ENCODE measurements at regions not wholly inside any gene's neighbourhood (a gene's known extent, or its start where the extent isn't known, plus 50 kb on each side); places are given as distances from the start of the nearest gene placed in this dataset.

DNA sequence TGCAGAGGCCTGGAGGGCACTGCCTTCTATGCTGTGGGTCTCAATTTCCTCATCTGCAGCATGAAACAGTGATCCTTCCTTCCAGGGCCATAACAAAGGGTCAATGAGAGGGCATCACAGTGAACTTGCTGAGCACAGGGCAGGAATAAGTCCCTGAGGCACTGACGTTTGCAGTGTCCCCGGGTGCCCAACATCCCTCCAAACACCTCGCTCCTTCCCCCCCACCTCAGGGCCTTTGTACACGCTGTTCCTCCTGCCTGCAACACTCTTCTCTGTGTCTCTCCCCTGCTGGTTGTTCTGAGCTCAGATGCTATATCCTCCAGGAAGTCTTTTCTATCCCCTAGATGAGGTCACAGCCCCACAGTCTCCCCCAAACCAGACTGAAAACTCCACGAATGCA lies 59.7 kb upstream of the TCF20 start:
- no peak for DNase-seq

DNA sequence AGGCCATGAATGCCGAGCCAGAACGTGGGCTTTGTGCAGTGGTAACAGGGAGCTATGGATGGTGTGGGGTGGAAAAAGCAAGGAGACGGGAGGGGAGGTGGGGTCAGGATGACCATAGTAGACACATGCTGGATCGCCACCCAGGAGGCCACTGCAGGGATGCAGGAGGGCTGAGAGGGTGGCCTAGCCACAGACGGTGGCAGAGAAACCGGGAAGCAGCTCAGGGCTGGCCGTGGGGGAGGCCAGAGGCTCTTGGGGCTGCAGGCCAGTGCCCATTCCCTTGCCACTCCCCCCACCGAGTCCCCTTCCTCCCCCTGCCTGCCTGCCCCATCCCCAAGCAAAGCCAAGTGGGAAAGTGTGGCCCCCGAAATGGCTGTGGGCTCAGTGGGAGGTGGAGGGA lies 59.1 kb upstream of the TCF20 start:
- no peak for DNase-seq

DNA sequence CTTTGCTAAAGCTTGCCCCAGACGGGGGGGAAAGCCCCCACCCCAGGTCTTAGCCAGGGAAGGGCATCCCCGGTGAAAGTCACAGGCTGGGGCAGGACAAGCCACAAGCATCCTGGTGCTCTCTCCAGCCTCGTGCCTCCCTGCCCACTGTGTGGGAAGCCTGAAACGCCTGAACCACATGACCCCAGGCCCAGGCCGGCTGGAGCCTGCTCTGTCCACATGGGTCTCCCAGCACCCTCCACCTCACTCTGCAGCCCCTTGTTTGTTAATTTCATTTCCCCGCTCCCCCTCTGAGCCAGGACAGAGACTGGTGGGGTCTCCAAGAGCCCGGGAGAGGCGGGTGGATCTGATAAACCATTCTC lies 58.3 kb upstream of the TCF20 start:
- no peak for DNase-seq

DNA sequence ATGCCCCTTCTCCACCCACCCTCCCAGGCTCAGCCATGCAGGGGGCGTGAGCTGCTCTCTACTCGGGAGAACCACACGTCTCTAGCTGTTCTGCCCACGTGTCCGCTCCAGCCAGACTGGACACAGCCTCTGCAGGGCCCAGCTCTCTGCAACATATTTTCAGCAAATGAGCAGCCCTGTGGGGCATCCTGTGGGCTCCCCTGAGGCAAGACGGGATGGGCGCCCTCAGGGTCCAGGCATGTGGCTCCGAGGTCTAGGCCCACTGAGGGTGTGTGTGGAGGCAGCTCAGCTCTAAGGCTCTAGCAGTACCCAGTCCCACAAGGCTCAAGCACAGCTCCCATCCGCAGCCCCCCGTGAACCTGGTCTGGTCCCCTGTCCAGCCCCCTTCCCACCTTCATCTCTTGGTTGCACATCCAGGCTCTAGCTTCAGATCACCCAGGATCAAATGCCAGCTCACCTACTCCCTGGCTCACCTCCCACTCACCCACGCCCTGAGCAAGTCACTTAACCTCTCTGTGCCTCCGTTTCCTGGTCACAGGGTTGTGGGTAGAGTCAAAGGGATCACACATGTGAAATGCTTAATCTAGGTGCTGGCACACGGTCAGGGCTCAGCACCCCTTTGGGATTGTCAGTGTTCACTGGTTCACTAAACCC lies 57.8 kb upstream of the TCF20 start:
- DNase-seq: no peak

DNA sequence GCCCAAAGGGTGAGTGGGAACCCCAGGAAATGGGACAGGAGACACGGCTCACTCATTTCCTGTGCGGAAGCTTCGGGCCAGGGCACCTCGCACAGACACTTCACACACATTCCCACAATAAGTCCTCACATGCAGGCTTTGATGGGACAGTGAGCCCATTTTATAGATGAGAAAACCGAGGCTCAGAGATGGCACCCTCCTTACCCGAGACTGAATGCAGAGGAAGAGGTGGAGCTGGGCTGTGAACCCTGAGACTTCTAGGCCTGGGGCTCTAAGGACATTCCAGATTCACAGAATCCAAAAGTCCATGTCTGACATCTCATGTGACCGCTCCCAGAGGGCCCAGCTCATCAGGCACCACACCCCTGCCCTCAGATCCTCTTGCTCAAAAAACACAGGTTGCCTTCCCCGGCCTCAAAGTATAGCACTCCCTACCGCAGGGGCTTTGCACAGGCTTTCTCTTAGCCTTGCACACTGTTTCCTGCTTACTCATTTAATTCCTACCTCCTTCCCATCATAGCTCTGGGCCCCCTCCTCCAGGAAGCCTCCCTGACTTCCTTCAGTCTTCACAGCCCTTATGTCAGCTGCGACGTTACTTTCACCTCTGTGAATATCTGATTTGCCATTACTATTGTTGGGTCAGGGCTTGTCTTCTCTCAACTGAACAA lies 57.1 kb upstream of the TCF20 start:
- no peak for DNase-seq

DNA sequence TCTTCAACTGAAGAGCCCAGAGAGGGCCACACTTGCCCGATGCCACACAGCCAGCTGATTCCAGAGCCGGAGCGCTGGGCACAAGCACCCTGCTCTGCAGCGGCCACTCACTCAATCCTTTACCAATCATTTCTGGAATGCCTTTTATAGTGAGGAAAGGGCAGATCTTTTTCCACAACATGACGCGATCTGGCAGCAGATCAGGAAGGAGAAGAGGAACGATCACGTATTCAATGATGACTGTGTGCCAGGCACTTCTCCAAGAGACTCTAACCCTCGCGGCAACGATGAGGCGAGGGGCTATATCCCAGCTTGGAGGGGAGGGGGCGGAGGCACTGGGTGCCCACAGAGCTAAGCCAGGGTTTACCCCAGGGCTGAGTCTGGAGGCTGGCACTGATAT lies 56.3 kb upstream of the TCF20 start:
- DNase-seq: no peak

DNA sequence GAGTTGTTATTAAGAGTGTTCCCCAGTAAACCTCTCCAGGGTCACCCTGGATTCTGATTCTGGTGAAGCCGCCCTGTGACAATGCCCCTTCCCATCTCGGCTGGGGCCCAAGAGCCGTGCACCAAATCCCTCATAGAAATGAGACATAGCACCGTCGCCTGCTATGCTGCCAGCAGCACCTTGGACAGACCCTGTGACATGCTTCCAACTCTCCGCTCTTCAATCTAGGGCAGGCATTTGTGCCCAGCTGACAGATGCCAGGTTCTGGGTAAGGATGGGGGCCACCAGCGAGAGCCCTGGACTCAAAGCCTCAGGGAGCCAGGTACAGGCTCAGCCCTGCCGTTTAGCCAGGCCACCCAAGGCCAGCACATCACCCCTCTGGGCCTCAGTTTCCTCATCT lies 55.8 kb upstream of the TCF20 start:
- no peak for DNase-seq

DNA sequence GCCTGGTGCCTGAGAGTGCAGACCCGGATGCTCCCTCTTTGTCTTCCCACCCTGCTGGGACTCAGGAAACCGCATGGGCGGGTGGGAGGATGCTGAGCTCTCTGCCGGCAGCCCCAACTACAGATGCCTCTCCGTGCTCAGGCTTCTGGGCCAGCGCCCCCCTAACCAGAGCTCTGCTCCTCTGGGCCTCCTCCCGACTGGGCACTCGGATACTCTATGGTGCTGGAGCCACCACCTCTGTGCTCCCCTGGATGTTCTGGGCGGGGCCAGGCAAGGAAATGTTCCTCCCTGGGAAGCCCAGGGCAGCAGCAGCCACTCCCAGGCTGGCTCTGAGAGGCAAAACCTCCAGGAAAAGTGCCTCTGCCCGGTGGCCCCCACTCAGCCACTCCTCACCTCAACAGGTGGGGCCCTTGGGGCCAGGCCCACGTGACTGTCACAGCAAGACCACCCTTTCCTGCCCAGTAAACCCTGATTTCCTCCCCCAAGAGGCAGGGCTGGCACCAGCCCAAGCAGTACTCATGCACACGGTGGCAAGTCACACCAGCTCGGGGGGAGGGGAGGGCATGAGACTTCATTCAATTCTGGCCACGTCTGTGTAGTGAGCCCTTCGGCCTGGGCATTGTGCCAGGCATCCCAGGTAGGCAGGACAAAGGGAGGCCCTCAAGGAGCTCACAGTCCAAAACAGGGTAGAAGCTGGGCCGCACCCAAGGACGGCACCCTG lies 54.7 kb upstream of the TCF20 start:
- peak; percentile 78 for DNase-seq

DNA sequence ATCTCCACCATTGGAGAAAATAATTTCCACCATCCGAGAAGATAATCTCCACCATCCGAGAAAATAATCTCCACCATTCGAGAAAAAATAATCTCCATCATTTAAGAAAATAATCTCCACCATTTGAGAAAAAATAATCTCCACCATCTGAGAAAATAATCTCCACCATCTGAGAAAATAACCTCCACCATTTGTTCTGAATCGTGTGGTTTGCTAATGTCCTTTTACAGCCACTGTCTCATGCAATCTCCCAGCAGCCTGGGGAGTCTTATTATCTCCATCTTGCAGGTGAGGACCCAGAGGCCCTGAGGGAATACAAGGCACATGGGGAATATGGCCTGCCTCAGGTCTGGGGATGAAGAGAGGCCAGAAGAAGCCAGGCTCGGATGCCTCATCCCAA lies 54.1 kb upstream of the TCF20 start:
- DNase-seq: peak; percentile 56

DNA sequence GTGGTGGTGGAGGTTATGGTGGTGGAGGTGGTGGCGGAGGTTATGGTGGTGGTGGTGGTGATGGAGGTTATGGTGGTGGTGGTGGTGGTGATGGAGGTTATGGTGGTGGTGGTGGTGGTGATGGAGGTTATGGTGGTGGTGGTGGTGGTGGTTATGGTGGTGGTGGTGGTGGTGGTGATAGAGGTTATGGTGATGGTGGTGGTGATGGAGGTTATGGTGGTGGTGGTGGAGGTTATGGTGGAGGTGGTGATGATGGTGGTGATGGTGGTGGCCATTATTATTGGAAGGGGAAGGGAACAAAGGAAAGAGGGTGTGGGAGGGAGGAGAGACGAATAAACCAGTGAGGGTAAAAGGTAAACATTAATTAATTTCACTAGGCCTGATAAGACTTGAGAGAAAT lies 53.5 kb upstream of the TCF20 start:
- no peak for DNase-seq

DNA sequence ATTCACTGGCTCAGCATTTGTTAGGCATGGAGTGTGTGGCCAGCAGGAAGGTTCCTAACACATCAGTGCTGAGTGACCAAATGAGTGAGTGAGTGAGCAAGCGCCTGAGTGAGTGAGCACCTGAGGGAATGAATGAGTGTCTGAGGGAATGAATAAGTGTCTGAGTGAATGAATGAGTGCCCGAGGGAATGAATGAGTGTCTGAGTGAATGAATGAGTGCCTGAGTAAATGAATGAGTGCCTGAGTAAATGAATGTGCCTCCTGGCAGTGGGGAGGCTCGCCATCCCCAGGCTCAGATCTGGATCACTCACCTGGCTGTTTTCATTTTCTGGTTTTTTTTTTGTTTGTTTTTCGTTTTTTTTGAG lies 52.1 kb upstream of the TCF20 start:
- DNase-seq: no peak

DNA sequence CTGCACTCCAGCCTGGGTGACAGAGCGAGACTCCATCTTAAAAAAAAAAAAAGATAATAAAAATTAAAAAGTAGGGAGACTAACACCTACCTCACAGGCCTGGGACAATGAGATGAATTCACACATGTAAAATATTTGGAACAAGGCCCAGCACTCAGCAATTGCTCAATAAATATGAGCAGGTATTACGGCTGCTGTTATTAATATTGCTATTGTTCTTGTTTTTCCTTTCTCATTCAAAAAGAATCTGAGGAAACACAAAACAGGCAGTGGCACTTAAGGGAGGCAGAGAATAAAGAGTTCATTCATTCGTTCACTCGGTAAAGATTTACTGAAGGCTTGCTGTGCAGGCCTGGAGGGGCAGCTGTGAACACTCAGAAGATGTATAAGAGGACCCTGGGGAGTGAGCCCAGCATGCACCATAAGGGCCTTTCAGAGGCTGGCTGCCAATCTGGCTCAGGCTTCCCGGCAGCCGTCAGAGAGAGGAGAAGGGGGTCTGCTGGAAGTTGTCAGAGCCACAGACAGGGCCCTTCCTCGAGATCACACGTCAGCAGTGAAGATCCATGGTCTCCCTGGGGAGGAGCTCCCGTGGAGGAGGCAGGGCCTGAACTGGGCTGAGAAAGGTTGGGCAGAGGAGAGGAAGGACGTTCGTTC lies 51.6 kb upstream of the TCF20 start:
- peak; percentile 98 for DNase-seq

DNA sequence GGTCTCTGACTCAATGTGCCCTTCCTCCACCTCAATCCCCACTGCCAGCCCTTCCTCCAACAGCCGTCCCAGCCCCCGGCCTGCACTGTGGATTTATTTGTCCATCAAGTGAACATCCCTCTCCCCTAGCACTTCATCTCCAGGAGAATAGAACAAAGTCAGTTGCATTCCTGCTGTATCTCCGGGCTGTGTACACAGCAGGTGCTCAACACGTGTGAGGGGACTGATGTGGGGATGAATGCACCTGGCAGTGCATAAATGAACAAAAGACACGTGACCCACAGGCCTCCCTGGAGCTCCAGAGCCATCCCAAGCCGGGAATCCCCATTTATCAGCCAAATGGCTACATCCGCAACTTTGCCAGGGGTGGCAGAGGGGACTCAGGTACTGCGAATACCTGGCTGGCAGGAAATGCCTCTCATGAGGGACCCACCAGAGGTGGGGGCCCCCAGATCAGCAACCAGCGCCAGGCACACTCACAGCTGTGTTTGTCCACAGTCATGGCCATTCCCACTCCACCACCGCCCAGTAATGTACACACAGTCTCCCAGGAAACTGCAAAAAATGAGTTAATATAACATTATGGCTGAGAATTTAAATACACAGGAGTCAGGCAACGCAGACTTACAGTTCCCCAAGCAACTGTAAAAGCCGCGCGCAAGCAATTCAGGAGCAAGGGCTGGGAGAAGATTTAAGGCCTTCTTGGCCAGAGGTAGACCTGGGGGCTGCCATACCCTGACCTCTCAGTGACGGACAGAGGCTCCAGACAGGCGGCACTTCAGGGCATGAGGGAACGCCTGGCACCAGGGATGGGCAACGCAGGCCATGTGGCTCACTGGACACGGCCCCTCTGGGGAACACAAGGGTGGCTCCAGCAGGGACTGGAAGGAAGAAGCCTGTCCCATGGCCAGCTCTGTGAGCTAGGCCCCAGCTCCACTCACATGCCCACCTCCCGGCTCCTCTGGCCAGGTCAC lies 50.3 kb upstream of the TCF20 start:
- no peak for DNase-seq
